ENCODE measurements at regions not wholly inside any gene's neighbourhood (a gene's known extent, or its start where the extent isn't known, plus 50 kb on each side); places are given as distances from the start of the nearest gene placed in this dataset.

- no peak overlapping the region for H3K4ac ChIP-seq (ENCODE audit: low read length)
- no peak overlapping the region for H2AFZ ChIP-seq (ENCODE audit: low read length)
- H3K27me3 ChIP-seq (ENCODE audit: control insufficient read depth in 3 of 3, insufficient read depth in 3 of 3, low read depth in 1 of 3, low read length in 3 of 3) = no peaks in the 10 kb centered on the region
- H4K8ac ChIP-seq (ENCODE audit: low read depth, low read length) = no peak overlapping the region
- no peak overlapping the region for H4K91ac ChIP-seq (ENCODE audit: low read depth, low read length, poor library complexity)
- H3K14ac ChIP-seq (ENCODE audit: low read length) = no peak overlapping the region
- peak overlapping the region; percentile 41 for H3K27ac ChIP-seq (replicated peaks; ENCODE audit: low read length)
- DNase-seq (ENCODE audit: low spot score) = peak; percentile 9
- no peak overlapping the region for H3K9ac ChIP-seq (ENCODE audit: low read depth, low read length, poor library complexity)
- H2BK12ac ChIP-seq (ENCODE audit: low read length) = no peak overlapping the region
- H3K4me1 ChIP-seq (ENCODE audit: control insufficient read depth in 2 of 2, insufficient read depth in 1 of 2, low read depth in 1 of 2, low read length in 2 of 2) = peaks cover 9 to 13% of the 10 kb centered on the region in 2 donors
- no peak overlapping the region for H2BK15ac ChIP-seq (ENCODE audit: low read length)
- WGBS, 2 donors (ENCODE audit: extremely low coverage in 2 of 2, insufficient read length in 2 of 2, insufficient replicate concordance in 1 of 2) = no CpG with 5 or more reads among the region's 11 CpGs
- no peaks in the 10 kb centered on the region for H3K36me3 ChIP-seq (replicated peaks in 1 of 2; ENCODE audit: control insufficient read depth in 2 of 2, insufficient read depth in 2 of 2, low read length in 2 of 2)
- peaks cover 0 to 3% of the 10 kb centered on the region in 2 donors for H3K9me3 ChIP-seq (replicated peaks in 1 of 2; ENCODE audit: control insufficient read depth in 2 of 2, insufficient read depth in 1 of 2, low read depth in 1 of 2, low read length in 2 of 2)
- peak overlapping the region; percentile 76 for H2AK5ac ChIP-seq (ENCODE audit: low read depth, low read length)
- no peak overlapping the region for H2BK5ac ChIP-seq (ENCODE audit: low read length)
- H2BK120ac ChIP-seq (ENCODE audit: low read depth, low read length) = no peak overlapping the region
- no peak overlapping the region for H3K4me2 ChIP-seq (ENCODE audit: insufficient read depth, low read length, poor library complexity, severe bottlenecking)
- H3K4me3 ChIP-seq (ENCODE audit: low read length in 2 of 2) = no peak overlapping the region
- H3K79me1 ChIP-seq (ENCODE audit: low read depth, low read length) = no peaks in the 10 kb centered on the region
- H3K23ac ChIP-seq (ENCODE audit: low read depth, low read length, poor library complexity) = no peak overlapping the region
- H3K18ac ChIP-seq (ENCODE audit: low read length) = no peak overlapping the region
Observed at GRCh38 chr6:169097381-169097959, 156.2 kb downstream of the THBS2 start.

- no peak overlapping the region for H2AFZ ChIP-seq (ENCODE audit: low read length)
- no CpG with 5 or more reads among the region's 5 CpGs for WGBS, 2 donors (ENCODE audit: extremely low coverage in 2 of 2, insufficient read length in 2 of 2, insufficient replicate concordance in 1 of 2)
- no peak overlapping the region for H2BK15ac ChIP-seq (ENCODE audit: low read length)
- H3K18ac ChIP-seq (ENCODE audit: low read length) = peak overlapping the region; percentile 44
- H3K23ac ChIP-seq (ENCODE audit: low read depth, low read length, poor library complexity) = no peak overlapping the region
- no peak overlapping the region for H3K4ac ChIP-seq (ENCODE audit: low read length)
- no peaks in the 10 kb centered on the region for H3K27me3 ChIP-seq (ENCODE audit: control insufficient read depth in 3 of 3, insufficient read depth in 3 of 3, low read depth in 1 of 3, low read length in 3 of 3)
- no peak overlapping the region for H2BK5ac ChIP-seq (ENCODE audit: low read length)
- no peak overlapping the region for H3K14ac ChIP-seq (ENCODE audit: low read length)
- H3K79me1 ChIP-seq (ENCODE audit: low read depth, low read length) = no peaks in the 10 kb centered on the region
- no peak overlapping the region for H3K4me3 ChIP-seq (ENCODE audit: low read length in 2 of 2)
- no peak overlapping the region for H2BK12ac ChIP-seq (ENCODE audit: low read length)
- H3K27ac ChIP-seq (replicated peaks; ENCODE audit: low read length) = no peak overlapping the region
- H3K36me3 ChIP-seq (replicated peaks in 1 of 2; ENCODE audit: control insufficient read depth in 2 of 2, insufficient read depth in 2 of 2, low read length in 2 of 2) = no peaks in the 10 kb centered on the region
- no peak overlapping the region for H2BK120ac ChIP-seq (ENCODE audit: low read depth, low read length)
- peaks cover 0 to 6% of the 10 kb centered on the region in 2 donors for H3K9me3 ChIP-seq (replicated peaks in 1 of 2; ENCODE audit: control insufficient read depth in 2 of 2, insufficient read depth in 1 of 2, low read depth in 1 of 2, low read length in 2 of 2)
- H2AK5ac ChIP-seq (ENCODE audit: low read depth, low read length) = no peak overlapping the region
- H3K4me2 ChIP-seq (ENCODE audit: insufficient read depth, low read length, poor library complexity, severe bottlenecking) = no peak overlapping the region
- H3K4me1 ChIP-seq (ENCODE audit: control insufficient read depth in 2 of 2, insufficient read depth in 1 of 2, low read depth in 1 of 2, low read length in 2 of 2) = peaks cover 9 to 13% of the 10 kb centered on the region in 2 donors
- no peak overlapping the region for H4K8ac ChIP-seq (ENCODE audit: low read depth, low read length)
- no peak overlapping the region for H4K91ac ChIP-seq (ENCODE audit: low read depth, low read length, poor library complexity)
- DNase-seq (ENCODE audit: low spot score) = no peak
- no peak overlapping the region for H3K9ac ChIP-seq (ENCODE audit: low read depth, low read length, poor library complexity)
Observed at GRCh38 chr6:169096388-169096787, 157.3 kb downstream of the THBS2 start.

- DNase-seq (ENCODE audit: low spot score) = no peak
- Histone ChIP-seq H3K14ac (ENCODE audit: low read length) (no peak overlapping the region), H3K4ac (ENCODE audit: low read length) (no peak overlapping the region), H3K4me3 (ENCODE audit: low read length in 2 of 2) (no peak overlapping the region), H3K4me1 (ENCODE audit: control insufficient read depth in 2 of 2, insufficient read depth in 1 of 2, low read depth in 1 of 2, low read length in 2 of 2) (peaks cover 9 to 13% of the 10 kb centered on the region in 2 donors), H2BK5ac (ENCODE audit: low read length) (no peak overlapping the region), H4K8ac (ENCODE audit: low read depth, low read length) (no peak overlapping the region), H3K23ac (ENCODE audit: low read depth, low read length, poor library complexity) (no peak overlapping the region), H3K4me2 (ENCODE audit: insufficient read depth, low read length, poor library complexity, severe bottlenecking) (no peak overlapping the region), H2BK15ac (ENCODE audit: low read length) (no peak overlapping the region), H4K91ac (ENCODE audit: low read depth, low read length, poor library complexity) (no peak overlapping the region), H3K18ac (ENCODE audit: low read length) (no peak overlapping the region), H3K36me3 (replicated peaks in 1 of 2; ENCODE audit: control insufficient read depth in 2 of 2, insufficient read depth in 2 of 2, low read length in 2 of 2) (no peaks in the 10 kb centered on the region), H3K9me3 (replicated peaks in 1 of 2; ENCODE audit: control insufficient read depth in 2 of 2, insufficient read depth in 1 of 2, low read depth in 1 of 2, low read length in 2 of 2) (peaks cover 0 to 10% of the 10 kb centered on the region in 2 donors), H3K27ac (replicated peaks; ENCODE audit: low read length) (no peak overlapping the region), H2AK5ac (ENCODE audit: low read depth, low read length) (peak overlapping the region; percentile 60), H2BK12ac (ENCODE audit: low read length) (peak overlapping the region; percentile 33), H3K79me1 (ENCODE audit: low read depth, low read length) (no peaks in the 10 kb centered on the region), H2BK120ac (ENCODE audit: low read depth, low read length) (no peak overlapping the region), H2AFZ (ENCODE audit: low read length) (no peak overlapping the region), H3K9ac (ENCODE audit: low read depth, low read length, poor library complexity) (no peak overlapping the region), H3K27me3 (ENCODE audit: control insufficient read depth in 3 of 3, insufficient read depth in 3 of 3, low read depth in 1 of 3, low read length in 3 of 3) (no peaks in the 10 kb centered on the region)
- no CpG with 5 or more reads among the region's 12 CpGs for WGBS, 2 donors (ENCODE audit: extremely low coverage in 2 of 2, insufficient read length in 2 of 2, insufficient replicate concordance in 1 of 2)
Observed at GRCh38 chr6:169095153-169095552, 158.5 kb downstream of the THBS2 start.

GRCh38 chr6:169094552-169094950 lies 159.1 kb downstream of the THBS2 start:
- Histone ChIP-seq H4K8ac (ENCODE audit: low read depth, low read length) (no peak overlapping the region), H3K18ac (ENCODE audit: low read length) (no peak overlapping the region), H3K9me3 (replicated peaks in 1 of 2; ENCODE audit: control insufficient read depth in 2 of 2, insufficient read depth in 1 of 2, low read depth in 1 of 2, low read length in 2 of 2) (peaks cover 0 to 10% of the 10 kb centered on the region in 2 donors), H3K27me3 (ENCODE audit: control insufficient read depth in 3 of 3, insufficient read depth in 3 of 3, low read depth in 1 of 3, low read length in 3 of 3) (no peaks in the 10 kb centered on the region), H3K27ac (replicated peaks; ENCODE audit: low read length) (no peak overlapping the region), H2AK5ac (ENCODE audit: low read depth, low read length) (peak overlapping the region; percentile 58), H3K14ac (ENCODE audit: low read length) (no peak overlapping the region), H2BK12ac (ENCODE audit: low read length) (no peak overlapping the region), H2BK120ac (ENCODE audit: low read depth, low read length) (no peak overlapping the region), H3K79me1 (ENCODE audit: low read depth, low read length) (no peaks in the 10 kb centered on the region), H3K23ac (ENCODE audit: low read depth, low read length, poor library complexity) (no peak overlapping the region), H3K4me1 (ENCODE audit: control insufficient read depth in 2 of 2, insufficient read depth in 1 of 2, low read depth in 1 of 2, low read length in 2 of 2) (peaks cover 7 to 11% of the 10 kb centered on the region in 2 donors), H3K4me3 (ENCODE audit: low read length in 2 of 2) (no peak overlapping the region), H3K4ac (ENCODE audit: low read length) (no peak overlapping the region), H3K36me3 (replicated peaks in 1 of 2; ENCODE audit: control insufficient read depth in 2 of 2, insufficient read depth in 2 of 2, low read length in 2 of 2) (no peaks in the 10 kb centered on the region), H3K9ac (ENCODE audit: low read depth, low read length, poor library complexity) (no peak overlapping the region), H2BK5ac (ENCODE audit: low read length) (no peak overlapping the region), H4K91ac (ENCODE audit: low read depth, low read length, poor library complexity) (no peak overlapping the region), H3K4me2 (ENCODE audit: insufficient read depth, low read length, poor library complexity, severe bottlenecking) (no peak overlapping the region), H2AFZ (ENCODE audit: low read length) (no peak overlapping the region), H2BK15ac (ENCODE audit: low read length) (peak overlapping the region; percentile 24)
- DNase-seq (ENCODE audit: low spot score) = no peak
- WGBS, 2 donors (ENCODE audit: extremely low coverage in 2 of 2, insufficient read length in 2 of 2, insufficient replicate concordance in 1 of 2) = no CpG with 5 or more reads among the region's 7 CpGs

Data from neuronal stem cell (in vitro differentiated cells).